HG02610 (cell line): ENCODE measurements at regions not wholly inside any gene's neighbourhood (a gene's known extent, or its start where the extent isn't known, plus 50 kb on each side); places are given as distances from the start of the nearest gene placed in this dataset.

Source experiments
- ATAC-seq: cut with Tn5 transposase; IDR thresholded peaks from one replicate; pipeline ENCODE4 v1.9.1; 2021; ENCODE audit warnings: mild to moderate bottlenecking, moderate library complexity; ENCODE audit not compliant: unreplicated experiment

DNA sequence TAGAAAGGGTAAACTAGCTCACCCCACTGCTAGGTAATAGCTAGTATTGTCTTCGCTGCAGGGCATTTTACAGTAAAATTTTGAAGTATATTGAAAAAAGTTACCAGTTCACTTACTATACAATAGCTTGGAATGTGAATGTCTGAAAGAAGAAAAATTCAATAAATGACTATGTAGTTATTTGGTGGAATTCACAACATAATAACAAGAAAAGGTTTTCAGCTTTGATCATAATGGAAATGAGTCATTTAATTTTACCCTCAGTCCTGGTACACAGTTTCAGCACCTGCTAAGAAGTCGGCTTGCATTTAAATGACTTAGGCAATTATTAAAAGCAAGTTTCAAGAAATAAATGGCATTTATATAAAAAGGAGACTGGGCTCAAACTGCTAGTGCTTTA lies 90.4 kb downstream of the NUP35 start:
- peak; percentile 94 for ATAC-seq

DNA sequence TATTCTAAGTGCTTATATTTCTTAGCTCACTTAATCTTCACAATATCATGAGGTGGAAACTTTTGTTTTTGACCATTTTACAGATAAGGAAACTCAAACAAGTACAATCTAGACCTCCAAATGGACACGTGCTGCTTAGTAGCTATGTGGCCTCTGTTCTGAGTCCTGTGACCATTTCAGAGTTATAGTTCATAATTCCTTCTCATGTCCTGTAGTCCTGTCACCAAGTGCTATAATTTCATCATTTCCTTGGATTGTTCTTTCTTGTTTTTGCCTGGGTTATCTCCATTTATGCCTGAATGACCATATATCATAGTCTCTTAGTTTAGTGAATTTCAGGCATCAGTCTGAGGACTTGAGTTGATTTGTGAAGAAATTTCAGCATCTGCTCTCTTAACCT lies 91.7 kb downstream of the NUP35 start:
- no peak for ATAC-seq

DNA sequence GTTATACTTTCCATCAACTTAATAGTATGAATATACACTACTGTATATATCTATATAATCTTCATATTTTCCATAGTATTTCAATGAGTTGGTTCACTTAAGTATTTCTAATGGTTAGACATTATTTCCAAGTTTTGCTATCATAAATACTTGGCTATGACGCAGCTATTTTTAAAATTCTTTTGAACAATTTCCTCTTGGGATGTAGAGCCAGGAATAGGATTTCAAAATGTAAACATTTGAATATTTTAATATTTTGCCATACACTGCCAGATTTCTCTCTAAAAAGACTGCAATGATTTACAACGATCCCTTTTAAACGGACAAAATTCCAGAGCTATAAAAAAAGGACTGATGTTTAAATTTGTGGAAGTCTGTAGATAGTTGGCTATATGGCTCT lies 95.6 kb downstream of the NUP35 start:
- ATAC-seq, result no peak

DNA sequence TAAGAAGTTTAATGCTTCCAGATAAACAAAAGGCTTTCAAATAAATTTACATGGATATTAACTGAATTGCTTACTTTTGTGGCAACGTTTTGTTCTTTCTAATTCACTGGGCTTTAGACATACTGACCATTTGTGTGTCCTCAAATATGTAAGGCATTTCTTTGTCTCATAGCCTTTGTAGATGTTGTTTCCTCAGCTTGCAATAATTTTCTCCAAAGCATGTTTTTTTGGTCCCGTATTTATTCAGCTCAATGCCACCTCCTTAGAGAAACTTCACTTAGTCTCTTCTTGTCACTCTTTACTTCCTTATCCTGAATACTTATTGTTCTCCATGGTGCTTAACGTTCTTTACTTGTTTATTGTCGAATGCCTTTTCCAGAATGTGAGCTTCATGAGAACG lies 98.5 kb downstream of the NUP35 start:
- no peak for ATAC-seq

DNA sequence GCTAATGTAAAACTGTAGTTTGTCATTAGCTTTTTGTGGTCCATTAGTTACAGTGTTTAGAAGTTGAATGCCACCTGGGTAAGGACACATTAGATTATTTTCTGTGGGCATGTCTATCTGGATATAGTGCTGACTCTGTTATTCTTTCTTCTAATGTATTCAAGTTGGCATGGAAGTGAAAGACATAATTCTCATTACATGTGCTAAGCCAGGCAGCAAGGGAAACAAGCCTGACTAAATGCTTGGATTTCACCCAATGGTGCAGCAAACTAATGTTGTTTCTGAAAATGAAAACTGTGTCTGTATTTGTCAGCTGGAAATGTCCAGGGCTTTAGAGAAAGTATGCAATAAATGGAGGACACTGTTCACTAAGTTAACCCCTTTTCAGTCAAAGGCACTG lies 100.7 kb downstream of the NUP35 start:
- no peak for ATAC-seq

DNA sequence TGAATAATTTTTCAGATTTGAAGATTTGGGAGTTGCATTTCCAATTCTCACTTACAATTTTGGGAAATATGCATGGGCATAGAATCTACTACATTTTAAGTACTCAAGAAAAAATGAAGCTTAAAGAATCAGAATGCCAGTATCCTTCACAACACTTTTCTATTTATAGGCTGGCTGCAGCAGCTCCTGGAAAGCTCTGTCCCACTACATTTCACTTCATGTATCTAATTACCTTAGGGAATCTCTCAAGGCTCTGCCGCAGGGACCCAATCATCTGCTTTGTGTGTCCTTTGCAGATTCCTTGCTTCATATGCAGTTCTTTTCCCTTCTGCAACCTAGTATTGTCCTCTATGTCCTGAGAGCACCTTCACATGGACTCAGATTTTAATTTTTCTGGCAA lies 102.9 kb downstream of the NUP35 start:
- ATAC-seq, result no peak

DNA sequence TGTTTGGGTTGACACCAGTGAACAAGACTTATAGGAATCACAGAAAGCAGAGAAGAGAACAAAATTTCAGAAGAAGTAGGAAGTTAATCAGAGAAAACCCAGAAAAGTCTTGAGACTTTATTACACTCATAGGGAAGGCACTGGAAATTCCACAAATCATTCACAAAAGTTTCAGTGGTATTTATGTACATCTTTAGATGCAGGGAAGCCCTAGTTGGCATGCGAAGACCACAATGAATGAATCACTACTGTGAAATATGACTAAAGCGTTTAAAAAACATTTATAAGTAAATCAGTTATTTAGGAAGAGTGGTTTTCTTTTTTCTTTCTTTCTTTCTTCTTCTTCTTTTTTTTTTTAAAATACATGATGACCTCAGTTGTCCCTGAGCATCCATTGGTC lies 105.1 kb downstream of the NUP35 start:
- ATAC-seq, result peak; percentile 90

DNA sequence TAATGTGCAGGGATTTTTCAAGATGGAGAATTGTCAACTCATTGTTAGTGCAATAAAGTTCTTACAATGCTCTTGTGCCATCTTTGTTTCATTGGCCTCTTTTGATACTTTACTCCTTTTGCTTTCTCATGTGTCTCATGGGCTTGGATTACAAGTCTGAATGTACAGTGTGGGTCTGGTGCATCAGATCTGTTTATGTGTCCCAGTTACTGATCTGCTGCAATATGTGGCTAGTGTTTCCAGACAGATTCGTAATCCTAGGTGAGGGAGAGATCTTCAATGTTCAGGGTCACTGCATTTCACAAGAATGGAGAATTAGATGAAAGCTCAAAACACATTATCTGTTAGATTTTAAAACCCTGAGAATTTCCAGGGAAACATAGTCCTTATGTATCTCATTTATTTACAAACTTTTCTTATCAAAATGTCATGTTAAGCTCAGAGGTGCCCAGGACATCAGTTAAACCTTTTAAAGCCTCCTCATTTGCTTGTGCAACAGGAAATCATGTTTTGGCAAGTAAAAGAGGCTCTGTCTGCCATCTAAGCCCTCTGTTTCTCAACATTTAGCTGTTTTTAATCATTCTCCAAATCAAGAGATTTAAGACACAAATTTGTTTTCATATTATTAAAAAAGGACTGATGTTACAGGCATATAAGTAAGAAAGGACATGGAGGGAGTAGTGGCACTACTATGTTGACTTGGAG lies 108.1 kb downstream of the NUP35 start:
- ATAC-seq, result no peak

DNA sequence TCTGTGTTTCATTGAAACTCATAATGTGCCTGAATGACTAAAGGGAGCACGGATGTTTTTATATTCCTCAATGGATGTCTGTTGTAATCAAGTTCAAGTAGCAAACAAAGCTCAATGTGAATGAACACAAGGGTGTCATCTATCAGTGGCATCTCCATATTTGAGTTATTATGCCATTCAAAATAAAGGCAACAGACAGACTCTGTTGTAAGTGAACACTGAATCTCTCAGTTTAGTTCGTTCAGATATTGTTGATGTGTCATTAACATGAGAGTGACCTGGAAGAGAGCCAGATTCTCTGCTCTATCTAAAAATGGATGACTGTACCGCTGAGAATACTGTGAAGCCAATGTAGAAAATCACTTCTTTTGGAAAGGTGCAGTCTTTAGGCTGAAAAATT lies 118.7 kb downstream of the NUP35 start:
- no peak for ATAC-seq

DNA sequence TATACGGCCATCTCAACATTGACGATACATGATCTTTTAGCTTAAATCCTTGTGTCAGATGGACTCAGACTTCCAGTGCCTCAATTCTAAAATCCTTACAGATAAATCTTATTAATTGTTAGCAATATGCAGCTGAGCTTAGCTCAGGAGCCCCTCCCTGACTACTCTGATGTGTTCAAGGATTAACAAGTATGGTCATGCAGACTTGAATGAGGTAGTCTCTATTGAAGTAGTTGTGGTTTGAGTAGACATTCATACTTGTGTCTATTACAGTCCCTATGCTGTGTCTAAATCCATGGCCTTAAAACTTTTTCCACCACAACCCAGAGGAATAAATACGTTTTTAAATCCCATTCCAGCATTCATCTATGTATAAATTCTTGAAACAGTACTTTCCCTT lies 119.5 kb downstream of the NUP35 start:
- ATAC-seq, result no peak

DNA sequence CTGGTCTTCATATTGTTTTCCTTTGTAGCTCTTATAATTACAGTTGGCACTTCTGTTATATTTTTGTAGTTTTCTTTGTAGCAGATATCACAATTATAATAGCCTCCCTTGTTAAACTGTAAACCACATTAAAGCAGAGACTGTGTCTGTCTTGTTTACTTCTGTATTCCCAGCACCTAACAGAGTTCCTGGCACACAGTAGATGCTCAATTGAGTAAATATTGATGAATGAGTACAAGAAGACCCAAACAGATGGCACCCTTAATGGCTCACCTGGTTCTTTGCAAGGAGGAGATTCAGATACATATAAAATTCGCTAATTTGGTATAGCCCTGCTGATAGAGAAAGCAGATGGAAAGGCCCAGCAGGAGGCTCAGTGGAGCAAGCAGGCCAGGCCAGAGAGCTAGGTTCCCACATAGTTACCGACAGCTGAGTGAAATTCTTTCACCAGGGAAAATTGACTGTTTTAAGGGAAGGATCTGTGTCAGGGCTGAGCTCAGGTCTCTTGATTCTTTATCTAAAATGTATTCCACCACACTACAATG lies 120.1 kb downstream of the NUP35 start:
- ATAC-seq, result no peak

DNA sequence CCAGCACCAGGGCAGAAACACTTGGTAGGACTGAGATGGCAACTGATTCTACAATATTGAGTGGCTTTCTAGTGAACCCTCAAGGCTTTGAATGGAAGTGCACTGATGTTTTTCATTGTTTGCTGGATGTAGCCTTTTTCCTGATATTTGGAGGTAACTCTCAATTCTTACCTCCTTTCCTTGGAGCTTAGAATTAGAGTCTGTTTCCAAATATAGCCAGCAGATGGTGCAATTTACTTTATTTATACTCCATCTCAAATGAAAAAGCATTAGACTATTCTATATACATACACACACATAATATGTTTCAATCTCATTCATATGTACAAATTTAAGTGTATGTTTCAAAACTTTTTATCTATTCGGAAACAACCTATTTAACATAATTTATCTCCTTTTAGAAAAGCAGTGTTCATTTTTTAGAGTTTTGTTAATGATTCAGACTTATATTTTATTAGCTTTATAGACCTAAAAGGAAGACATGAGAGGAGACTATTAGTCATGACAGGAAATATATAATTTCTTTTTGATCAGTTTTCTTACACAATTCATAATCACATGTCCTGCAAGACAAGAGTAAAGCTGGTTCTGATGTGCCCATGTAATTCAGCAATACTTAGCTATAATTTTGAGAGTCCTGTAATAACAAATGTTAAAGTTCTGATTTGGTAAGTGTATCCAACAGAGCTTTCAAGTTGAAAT lies 124.8 kb downstream of the NUP35 start:
- peak; percentile 67 for ATAC-seq

DNA sequence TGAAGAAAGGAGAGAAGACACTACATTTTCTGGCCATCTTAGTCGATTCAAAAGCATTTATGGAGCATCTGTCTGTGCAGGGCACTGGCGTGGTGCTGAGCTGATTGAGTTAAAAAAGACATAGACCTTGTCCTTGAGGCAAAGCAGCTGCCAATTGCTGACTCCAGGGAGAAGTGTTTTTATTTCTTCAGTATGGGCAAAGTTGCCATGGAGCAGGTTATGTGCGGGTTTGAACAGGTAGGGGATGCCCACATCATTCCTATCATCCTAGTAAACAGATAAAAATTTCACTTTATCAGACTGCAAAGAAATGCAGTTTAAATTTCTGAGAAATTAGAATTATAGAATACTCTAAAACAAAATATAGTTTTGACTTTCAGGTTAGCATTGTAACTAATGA lies 125.8 kb downstream of the NUP35 start:
- no peak for ATAC-seq

DNA sequence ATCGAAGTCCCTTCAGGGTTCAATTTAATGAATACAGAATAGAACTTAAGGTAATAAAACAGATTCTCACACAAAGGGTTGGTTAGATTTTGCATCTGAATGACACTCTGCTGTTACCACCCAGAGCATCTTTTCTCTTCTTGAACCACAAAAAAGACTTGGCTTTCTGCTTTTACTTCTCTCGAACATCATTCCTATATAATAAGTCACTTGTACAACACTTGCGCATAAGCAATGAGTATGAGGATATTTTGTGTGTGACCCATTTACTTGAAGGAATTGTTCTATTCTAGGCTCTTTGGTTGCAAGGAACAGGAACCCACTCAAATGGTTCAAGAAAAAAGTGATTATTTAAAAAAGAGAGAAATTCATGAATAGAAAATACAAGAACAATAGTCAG lies 126.2 kb downstream of the NUP35 start:
- ATAC-seq, result no peak

DNA sequence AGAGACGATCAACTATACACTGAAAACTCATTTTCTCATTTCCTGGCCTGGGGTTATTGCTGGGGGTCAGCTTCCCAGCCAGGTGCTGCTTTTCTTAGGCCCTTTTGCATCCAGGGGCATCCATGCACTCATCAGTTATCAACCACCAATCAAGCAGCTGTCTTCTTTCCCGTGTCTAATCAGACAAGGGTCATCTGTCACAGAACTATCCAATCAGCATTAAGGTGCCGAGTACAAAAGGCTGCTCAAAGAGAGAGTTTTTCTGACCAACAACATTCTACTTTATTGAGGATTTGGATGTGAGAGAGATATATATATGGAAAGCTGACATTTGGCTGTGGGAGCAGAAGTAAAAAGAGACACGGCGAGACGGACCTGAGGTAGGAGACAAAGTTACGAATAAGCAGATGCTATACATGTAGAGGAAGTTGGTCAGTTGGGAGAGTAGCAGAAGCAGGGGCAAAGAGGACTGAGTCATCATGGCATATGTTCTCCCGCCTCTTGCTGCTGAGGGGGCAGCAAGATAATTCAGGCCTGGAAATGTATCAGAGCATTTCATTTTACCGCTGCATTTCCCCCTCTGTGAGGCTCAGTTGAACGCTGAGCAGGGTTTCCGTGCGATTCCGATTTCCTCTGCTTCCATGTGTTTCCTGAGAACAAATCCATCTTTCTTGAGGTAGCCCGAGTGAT lies 129.3 kb downstream of the NUP35 start:
- ATAC-seq, result no peak

DNA sequence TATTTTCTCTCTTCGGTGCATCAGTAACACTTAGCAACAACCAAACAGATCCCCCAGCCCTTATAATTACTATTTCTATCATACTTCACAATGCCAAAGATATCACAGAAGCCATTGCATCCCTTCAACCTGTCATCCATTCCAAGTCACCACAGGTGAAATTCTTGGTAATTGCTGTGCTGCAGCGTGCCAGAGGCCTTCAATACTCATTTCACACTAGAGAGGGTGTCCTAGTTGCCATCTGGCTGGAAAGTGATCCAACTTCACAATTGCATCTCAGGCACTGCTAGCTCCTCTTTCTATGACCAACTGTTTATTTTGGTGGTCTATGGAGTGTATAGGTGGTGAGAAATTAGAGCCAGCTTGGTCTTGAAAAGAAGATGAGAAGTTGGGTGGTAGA lies 131.2 kb downstream of the NUP35 start:
- ATAC-seq, result no peak

DNA sequence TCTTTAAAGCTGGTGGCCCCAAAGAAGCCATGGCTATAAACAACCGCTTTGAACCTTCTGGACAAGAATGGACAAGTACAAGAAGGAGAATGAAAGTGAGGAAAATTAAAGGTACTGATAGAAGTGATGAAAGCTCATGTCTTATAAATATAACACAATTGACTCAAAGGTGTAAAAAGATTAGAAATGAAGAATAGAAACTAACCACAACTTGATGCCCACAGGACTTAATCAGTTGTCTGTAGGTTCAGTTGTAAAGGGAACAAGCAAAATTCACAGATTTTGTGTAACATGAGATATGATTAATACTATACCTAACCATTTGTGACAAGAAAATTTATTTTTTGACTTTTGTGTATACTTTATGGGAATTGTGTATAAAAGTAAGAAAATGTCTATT lies 135.7 kb downstream of the NUP35 start:
- peak; percentile 77 for ATAC-seq

DNA sequence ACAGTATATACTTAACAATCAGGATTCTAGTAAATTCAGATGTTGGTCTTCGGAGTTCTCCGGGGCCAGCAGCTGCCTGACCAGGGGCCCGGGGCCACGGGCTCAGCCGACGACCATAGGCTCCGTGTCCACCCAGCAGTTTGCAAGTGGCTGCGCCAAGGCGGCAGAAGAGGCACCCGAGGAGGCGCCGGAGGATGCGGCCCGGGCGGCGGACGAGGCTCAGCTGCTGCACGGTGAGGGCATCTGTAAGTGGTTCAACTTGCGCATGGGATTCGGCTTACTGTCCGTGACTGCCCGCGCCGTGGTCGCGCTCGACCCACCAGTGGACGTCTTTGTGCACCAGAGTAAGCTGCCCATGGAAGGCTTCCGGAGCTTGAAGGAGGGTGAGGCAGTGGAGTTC lies 136.3 kb downstream of the NUP35 start:
- ATAC-seq, result no peak

DNA sequence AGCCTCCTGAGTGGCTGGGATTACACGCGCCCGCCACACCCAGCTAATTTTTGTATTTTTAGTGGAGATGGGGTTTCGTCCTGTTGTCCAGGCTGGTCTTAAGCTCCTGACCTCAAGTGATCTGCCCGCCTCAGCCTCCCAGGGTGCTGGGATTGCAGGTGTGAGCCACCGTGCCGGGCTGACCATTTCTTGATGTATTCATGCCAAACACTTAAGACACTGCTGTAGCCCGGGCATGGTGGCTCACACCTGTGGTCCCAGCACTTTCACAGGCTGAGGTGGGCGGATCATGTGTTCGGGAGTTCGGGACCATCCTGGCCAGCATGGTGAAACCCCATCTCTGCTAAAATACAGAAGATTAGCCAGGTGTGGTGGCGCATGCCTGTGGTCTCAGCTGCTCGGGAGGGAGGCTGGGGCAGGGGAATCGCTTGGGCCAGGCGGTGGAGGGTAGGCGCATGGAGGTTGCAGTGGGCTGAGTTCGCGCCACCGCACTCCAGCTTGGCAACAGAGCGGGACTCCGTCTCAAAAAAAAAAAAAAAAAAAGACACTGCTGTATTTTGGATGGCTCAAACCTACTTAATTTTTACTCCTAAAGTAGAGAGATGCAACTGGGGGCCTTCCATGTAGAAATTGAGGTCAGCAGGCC lies 140.8 kb downstream of the NUP35 start:
- no peak for ATAC-seq

DNA sequence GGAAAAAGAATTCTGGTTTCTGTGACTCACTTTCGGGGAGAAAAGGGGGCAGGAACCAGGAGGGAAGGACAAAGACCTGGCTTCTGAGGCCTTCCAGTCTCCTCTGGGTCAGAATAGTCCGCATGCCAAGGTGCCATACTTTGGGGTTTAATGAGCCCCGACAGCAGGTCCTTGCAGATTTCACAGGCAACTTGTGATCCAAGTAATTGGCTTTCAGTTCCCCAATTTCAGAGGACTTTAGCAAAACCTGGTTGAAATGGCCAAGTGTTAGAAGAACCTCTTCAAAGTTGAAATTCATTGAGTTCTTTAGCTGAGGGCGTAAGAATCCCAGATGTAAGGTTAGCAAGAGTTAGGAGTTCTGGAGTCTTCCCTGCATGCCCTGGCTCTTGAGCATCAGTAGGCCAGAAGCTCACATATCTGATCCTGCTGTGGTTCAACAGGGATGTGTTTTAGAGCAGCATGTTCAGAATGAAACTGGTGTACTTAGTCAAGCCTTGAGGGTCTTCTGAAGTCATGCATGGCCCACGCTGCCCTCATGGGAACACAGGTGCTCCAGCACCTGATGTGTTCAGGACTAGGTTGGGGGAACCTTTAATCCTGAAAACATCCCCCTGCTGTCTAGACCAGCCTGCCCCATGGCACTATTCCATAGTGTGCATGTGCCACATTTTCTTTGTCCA lies 143.0 kb downstream of the NUP35 start:
- ATAC-seq, result peak; percentile 99

DNA sequence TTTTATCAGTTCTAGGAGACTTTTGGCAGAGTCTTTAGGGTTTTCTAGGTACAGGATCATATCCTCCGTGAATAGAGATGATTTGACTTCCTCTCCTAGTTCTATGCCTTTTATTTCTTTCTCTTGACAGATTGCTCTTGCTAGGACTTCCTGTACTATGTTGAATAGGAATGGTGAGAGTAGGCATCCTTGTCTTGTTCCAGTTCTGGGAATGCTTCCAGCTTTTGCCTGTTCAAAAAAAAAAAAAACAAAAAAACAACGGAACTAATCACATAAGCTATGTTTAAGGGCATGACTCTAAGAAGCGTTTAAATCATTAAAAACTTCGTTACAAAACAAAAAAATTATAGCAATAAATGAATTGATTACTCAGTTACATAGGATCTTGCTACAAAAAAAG lies 145.7 kb downstream of the NUP35 start:
- no peak for ATAC-seq
